ENCODE measurements at regions not wholly inside any gene's neighbourhood (a gene's known extent, or its start where the extent isn't known, plus 50 kb on each side); places are given as distances from the start of the nearest gene placed in this dataset.

- Histone ChIP-seq H3K36me3 (no peaks in the 10 kb centered on the region), H3K4me1 (no peaks in the 10 kb centered on the region)
- DNase-seq (ENCODE audit: low spot score) = no peak
These were observed 85.9 kb upstream of the TRIM24 start for GRCh38 chr7:138374119-138374693.

GRCh38 chr7:138377306-138377705 is 82.8 kb upstream of the TRIM24 start:
- TF ChIP-seq CTCF (IDR thresholded peaks at IDR 0.05) = no peak
- Histone ChIP-seq H3K9me3 (no peaks in the 10 kb centered on the region), H3K36me3 (no peaks in the 10 kb centered on the region), H3K27ac (no peak overlapping the region), H3K4me1 (no peaks in the 10 kb centered on the region), H3K4me3 (no peak overlapping the region), H3K27me3 (no peaks in the 10 kb centered on the region)
- DNase-seq (ENCODE audit: low spot score) = no peak

More at GRCh38 chr7:138374119-138374693, 85.9 kb upstream of the TRIM24 start:
- Histone ChIP-seq H3K4me3 (no peak overlapping the region), H3K27ac (no peak overlapping the region), H3K9me3 (peaks cover 3 to 19% of the 10 kb centered on the region in 2 donors), H3K27me3 (no peaks in the 10 kb centered on the region)
- no peak for TF ChIP-seq CTCF (IDR thresholded peaks at IDR 0.05)

GRCh38 chr7:138378741-138379559 is 81.1 kb upstream of the TRIM24 start:
- Histone ChIP-seq H3K4me1 (no peaks in the 10 kb centered on the region), H3K27me3 (no peaks in the 10 kb centered on the region), H3K9me3 (no peaks in the 10 kb centered on the region), H3K4me3 (no peak overlapping the region), H3K36me3 (no peaks in the 10 kb centered on the region), H3K27ac (no peak overlapping the region)
- DNase-seq (ENCODE audit: low spot score) = no peak
- no peak for TF ChIP-seq CTCF (IDR thresholded peaks at IDR 0.05)

- H3K27me3 ChIP-seq = no peaks in the 10 kb centered on the region
- H3K36me3 ChIP-seq = no peaks in the 10 kb centered on the region
- H3K4me1 ChIP-seq = no peaks in the 10 kb centered on the region
- no peak overlapping the region for H3K27ac ChIP-seq
- H3K4me3 ChIP-seq = no peak overlapping the region
- TF ChIP-seq CTCF (IDR thresholded peaks at IDR 0.05) = no peak
- H3K9me3 ChIP-seq = no peaks in the 10 kb centered on the region
- DNase-seq (ENCODE audit: low spot score) = no peak
These were observed 77.0 kb upstream of the TRIM24 start for GRCh38 chr7:138382862-138383565.

GRCh38 chr7:138386821-138387220 is 73.2 kb upstream of the TRIM24 start:
- no peak for DNase-seq (ENCODE audit: low spot score)
- no peaks in the 10 kb centered on the region for H3K9me3 ChIP-seq
- no peaks in the 10 kb centered on the region for H3K4me1 ChIP-seq
- no peak overlapping the region for H3K27ac ChIP-seq
- no peak for TF ChIP-seq CTCF (IDR thresholded peaks at IDR 0.05)
- no peak overlapping the region for H3K4me3 ChIP-seq
- H3K36me3 ChIP-seq = no peaks in the 10 kb centered on the region
- H3K27me3 ChIP-seq = no peaks in the 10 kb centered on the region
